Activated CD8-positive, alpha-beta memory T cell treated with anti-CD3 and anti-CD28 coated beads, Interleukin-2, amount 50 U/mL, for 4 hours (primary cell): ENCODE measurements at regions not wholly inside any gene's neighbourhood (a gene's known extent, or its start where the extent isn't known, plus 50 kb on each side); places are given as distances from the start of the nearest gene placed in this dataset.
"Not testable (repeated sequence)": the region's sequence is repeated elsewhere in the genome, so short reads cannot be mapped to it uniquely, and the experiment has no call there.

Experiments used
- DNase-seq: peaks from one replicate; pipeline ENCODE4 v3.0.0-alpha.2; 2020

- DNase-seq: no peak
These were observed 156.2 kb upstream of the JARID2 start for GRCh38 chr6:15089569-15090144.

- no peak for DNase-seq
These were observed 155.7 kb upstream of the JARID2 start for GRCh38 chr6:15090145-15090579.

GRCh38 chr6:15090745-15091384 is 155.0 kb upstream of the JARID2 start:
- no peak for DNase-seq

- DNase-seq: no peak
These were observed 148.7 kb upstream of the JARID2 start for GRCh38 chr6:15096894-15097837.

- no peak for DNase-seq
These were observed 144.7 kb upstream of the JARID2 start for GRCh38 chr6:15101130-15101529.

- DNase-seq: no peak
These were observed 143.6 kb upstream of the JARID2 start for GRCh38 chr6:15102241-15102640.

GRCh38 chr6:15106958-15107643 is 138.8 kb upstream of the JARID2 start:
- no peak for DNase-seq

- no peak for DNase-seq
These were observed 138.1 kb upstream of the JARID2 start for GRCh38 chr6:15107644-15108382.

GRCh38 chr6:15108383-15108715 is 137.5 kb upstream of the JARID2 start:
- DNase-seq: no peak

GRCh38 chr6:15109338-15110090 is 136.4 kb upstream of the JARID2 start:
- no peak for DNase-seq

GRCh38 chr6:15110726-15111354 is 135.0 kb upstream of the JARID2 start:
- DNase-seq: no peak

GRCh38 chr6:15111576-15111975 is 134.3 kb upstream of the JARID2 start:
- DNase-seq: not testable (repeated sequence)

GRCh38 chr6:15113587-15113986 is 132.3 kb upstream of the JARID2 start:
- no peak for DNase-seq

- DNase-seq: no peak
These were observed 131.8 kb upstream of the JARID2 start for GRCh38 chr6:15114061-15114460.

GRCh38 chr6:15116889-15117288 is 129.0 kb upstream of the JARID2 start:
- DNase-seq: no peak

GRCh38 chr6:15121443-15121842 is 124.4 kb upstream of the JARID2 start:
- DNase-seq: no peak

- no peak for DNase-seq
These were observed 123.8 kb upstream of the JARID2 start for GRCh38 chr6:15121977-15122550.

- DNase-seq: no peak
These were observed 116.0 kb upstream of the JARID2 start for GRCh38 chr6:15129887-15130286.

- DNase-seq: no peak
These were observed 114.6 kb upstream of the JARID2 start for GRCh38 chr6:15131234-15131633.

GRCh38 chr6:15131651-15132061 is 114.2 kb upstream of the JARID2 start:
- no peak for DNase-seq

- DNase-seq: no peak
These were observed 113.7 kb upstream of the JARID2 start for GRCh38 chr6:15132167-15132566.
